SK-N-SH (cell line): ENCODE measurements at regions not wholly inside any gene's neighbourhood (a gene's known extent, or its start where the extent isn't known, plus 50 kb on each side); places are given as distances from the start of the nearest gene placed in this dataset.

ENCODE experiments used
- CTCF ChIA-PET: fragments of 300-600, 350-600 bp; formaldehyde crosslinking; extraction: SDS; loops from one replicate; lab custom pipeline; 2021; lab: Yijun Ruan, JAX
- POLR2A ChIA-PET: fragments of 350-600 bp; sonication (Branson Sonifier 250); formaldehyde crosslinking; extraction: SDS; loops from one replicate; lab custom pipeline; 2020; ENCODE audit warnings: antibody characterized with exemption, inconsistent platforms; lab: Yijun Ruan, JAX
- DNase-seq: peaks from one replicate; pipeline ENCODE4 v3.0.0; 2012
- H2AFZ ChIP-seq: fragments of 200-600 bp; sonication (generic); 2 replicates; pipeline ENCODE4 v1.8.1; 2016; ENCODE audit warnings: antibody characterized with exemption, mild to moderate bottlenecking, low read depth
- H3F3A ChIP-seq: fragments of 200-600 bp; sonication (generic); replicated peaks from 2 replicates; pipeline ENCODE3; 2016; ENCODE audit warnings: antibody characterized with exemption, mild to moderate bottlenecking; ENCODE audit not compliant: insufficient read depth
- H3K27ac ChIP-seq, 2 experiments: fragments of 200-500 bp in 1 of 2; fragments of 200-600 bp in 1 of 2; sonication (Bioruptor generic) in 1 of 2; sonication (generic), shearing (Covaris generic) in 1 of 2; 2 replicates each; pipeline versions ENCODE4 v1.5.1 to v1.6.1; 2014 to 2016; ENCODE audit warnings: low read depth in 2 of 2, inconsistent platforms in 1 of 2, low read length in 1 of 2, mild to moderate bottlenecking in 1 of 2, mixed read lengths in 1 of 2
- H3K27me3 ChIP-seq: fragments of 200-600 bp; sonication (generic), shearing (Covaris generic); 2 replicates; pipeline ENCODE4 v1.6.1; 2016; ENCODE audit warnings: mixed run types; ENCODE audit not compliant: insufficient read depth
- H3K36me3 ChIP-seq, 2 experiments: fragments of 200-500 bp in 1 of 2; fragments of 200-600 bp in 1 of 2; sonication (Bioruptor generic) in 1 of 2; sonication (generic) in 1 of 2; replicated peaks in 1 of 2; 2 replicates each; pipeline versions ENCODE3 to v1.5.1; 2014 to 2016; ENCODE audit warnings: low read length in 1 of 2, mild to moderate bottlenecking in 1 of 2; ENCODE audit not compliant: insufficient read depth in 2 of 2, control insufficient read depth in 1 of 2
- H3K4me1 ChIP-seq, 2 experiments: fragments of 200-500 bp in 1 of 2; fragments of 200-600 bp in 1 of 2; sonication (Bioruptor generic) in 1 of 2; sonication (generic), shearing (Covaris generic) in 1 of 2; 2 replicates each; pipeline versions ENCODE4 v1.5.1 to v1.6.1; 2014 to 2016; ENCODE audit warnings: low read depth in 1 of 2, low read length in 1 of 2, mixed run types in 1 of 2; ENCODE audit not compliant: insufficient read depth in 2 of 2, control insufficient read depth in 1 of 2
- H3K4me2 ChIP-seq: fragments of 200-600 bp; sonication (generic), shearing (Covaris generic); 2 replicates; pipeline ENCODE4 v1.6.1; 2017; ENCODE audit warnings: mixed run types
- H3K4me3 ChIP-seq, 2 experiments: fragments of 200-500 bp in 1 of 2; fragments of 200-600 bp in 1 of 2; sonication (Bioruptor generic) in 1 of 2; sonication (generic), shearing (Covaris generic) in 1 of 2; 2 replicates each; pipeline versions ENCODE4 v1.5.1 to v1.8.1; 2014 to 2016; ENCODE audit warnings: low read depth in 2 of 2, inconsistent platforms in 1 of 2, low read length in 1 of 2, mild to moderate bottlenecking in 1 of 2, mixed read lengths in 1 of 2, moderate library complexity in 1 of 2
- H3K79me2 ChIP-seq: fragments of 200-600 bp; sonication (generic); 2 replicates; pipeline ENCODE4 v1.8.1; 2017; ENCODE audit warnings: mild to moderate bottlenecking; ENCODE audit not compliant: insufficient read depth
- H3K9ac ChIP-seq: fragments of 200-600 bp; sonication (generic); 2 replicates; pipeline ENCODE4 v1.6.1; 2017; ENCODE audit warnings: mixed run types
- H3K9me2 ChIP-seq: fragments of 200-600 bp; sonication (generic); 2 replicates; pipeline ENCODE4 v1.6.1; 2017; ENCODE audit warnings: mixed run types
- H3K9me3 ChIP-seq: fragments of 200-600 bp; sonication (generic); 2 replicates; pipeline ENCODE4 v1.6.1; 2017; ENCODE audit warnings: mixed run types, mild to moderate bottlenecking, moderate library complexity
- H4K20me1 ChIP-seq: fragments of 200-600 bp; sonication (generic); 2 replicates; pipeline ENCODE4 v1.6.1; 2017; ENCODE audit warnings: mild to moderate bottlenecking, mixed run types; ENCODE audit not compliant: insufficient read depth
- EZH2phosphoT487 ChIP-seq: fragments of 200-600 bp; sonication (generic); IDR thresholded peaks from 2 replicates; pipeline ENCODE4 v1.6.1; 2017; ENCODE audit warnings: low read depth, mixed run types, mild to moderate bottlenecking, antibody characterized with exemption, moderate library complexity, borderline replicate concordance
- FOXJ3 ChIP-seq: sonication (generic); formaldehyde crosslinking; IDR thresholded peaks from 2 replicates; pipeline ENCODE4 v1.5.1; 2020; ENCODE audit warnings: mild to moderate bottlenecking, missing genetic modification reagents
- FOXM1 ChIP-seq: IDR thresholded peaks from 2 replicates; pipeline ENCODE4 v1.4.0; 2012; ENCODE audit warnings: low read depth, mild to moderate bottlenecking
- GABPA ChIP-seq: IDR thresholded peaks from 2 replicates; pipeline ENCODE4 v1.4.0; 2012; ENCODE audit warnings: low read depth, mild to moderate bottlenecking
- GATA2 ChIP-seq: sonication (generic); formaldehyde crosslinking; IDR thresholded peaks from 2 replicates; pipeline ENCODE4 v1.5.0; 2020; ENCODE audit warnings: mild to moderate bottlenecking, missing genetic modification reagents
- MAX ChIP-seq: IDR thresholded peaks from 2 replicates; pipeline ENCODE4 v1.4.0; 2012; ENCODE audit warnings: low read depth
- MEF2A ChIP-seq: IDR thresholded peaks from 2 replicates; pipeline ENCODE4 v1.4.0; 2012; ENCODE audit warnings: low read depth, borderline replicate concordance
- MXI1 ChIP-seq: IDR thresholded peaks from 2 replicates; pipeline ENCODE4 v1.6.1; 2012; ENCODE audit warnings: mild to moderate bottlenecking, low read depth, low read length, improper control_type of control experiment
- NRF1 ChIP-seq: IDR thresholded peaks from 2 replicates; pipeline ENCODE4 v1.6.1; 2012; ENCODE audit warnings: low read depth, mild to moderate bottlenecking, low read length
- PBX3 ChIP-seq: IDR thresholded peaks from 2 replicates; pipeline ENCODE4; 2012
- RAD21 ChIP-seq: IDR thresholded peaks from 2 replicates; pipeline ENCODE4 v1.6.1; 2012; ENCODE audit warnings: mild to moderate bottlenecking, low read length
- RXRA ChIP-seq: IDR thresholded peaks from 2 replicates; pipeline ENCODE4 v1.4.0; 2012; ENCODE audit warnings: low read depth, mild to moderate bottlenecking, borderline replicate concordance
- SIN3A ChIP-seq: IDR thresholded peaks from 2 replicates; pipeline ENCODE4 v1.6.1; 2012; ENCODE audit warnings: low read depth, mild to moderate bottlenecking, low read length, moderate library complexity, borderline replicate concordance
- USF1 ChIP-seq: IDR thresholded peaks from 2 replicates; pipeline ENCODE4 v1.4.0; 2012; ENCODE audit warnings: low read depth, borderline replicate concordance
- USF2 ChIP-seq: fragments of 150-350 bp; IDR thresholded peaks from 2 replicates; pipeline ENCODE4 v1.6.1; 2017; ENCODE audit warnings: antibody characterized with exemption, low read length, low read depth, borderline replicate concordance
- ZBTB33 ChIP-seq: IDR thresholded peaks from 2 replicates; pipeline ENCODE4 v1.4.0; 2012; ENCODE audit warnings: low read depth, borderline replicate concordance
- WGBS: methylation state at CpG from one replicate; pipeline ENCODE4 v1.1.6; 2017; ENCODE audit warnings: low lambda C conversion rate; 5-methylcytosine and 5-hydroxymethylcytosine counted together

GRCh38 chr18:78890388-78890787 is 89.2 kb upstream of the SALL3 start:
- ChIA-PET POLR2A (no interaction called here), CTCF (interaction anchor here (1.5 to 2.4 kb wide), 2 partner anchors 11 to 15 kb away, joined by 3 to 14 read pairs; no protein-coding TSS in a partner anchor)

More at GRCh38 chr18:78890388-78890787, 89.2 kb upstream of the SALL3 start:
- no peaks in the 10 kb centered on the region for H3K36me3 ChIP-seq
- no peaks in the 10 kb centered on the region for H4K20me1 ChIP-seq
- no peak overlapping the region for H3K27ac ChIP-seq
- H3K4me1 ChIP-seq, result no peaks in the 10 kb centered on the region
- H3K27me3 ChIP-seq, result 0 out of 2 replicates have a peak, but pooled peaks cover 6% of the 10 kb centered on the region
- H2AFZ ChIP-seq, result no peak overlapping the region
- H3K4me3 ChIP-seq, result no peak overlapping the region
- WGBS, result 16% methylated on average over 3 of the region's 3 CpGs
- TF ChIP-seq SIN3A (no peak), USF2 (no peak), MXI1 (no peak), RAD21 (no peak), MAX (no peak), PBX3 (no peak), RXRA (no peak), NRF1 (no peak), GATA2 (CRISPR knock-in tag) (no peak), GABPA (no peak), ZBTB33 (no peak), FOXM1 (no peak), MEF2A (no peak), FOXJ3 (CRISPR knock-in tag) (no peak), USF1 (no peak), EZH2phosphoT487 (no peak)
- H3K79me2 ChIP-seq, result no peaks in the 10 kb centered on the region
- no peak overlapping the region for H3K4me2 ChIP-seq
- H3K9ac ChIP-seq, result no peak overlapping the region
- H3K9me2 ChIP-seq, result no peaks in the 10 kb centered on the region
- H3F3A ChIP-seq, result no peaks in the 10 kb centered on the region
- H3K9me3 ChIP-seq, result peaks cover 6% of the 10 kb centered on the region; the same call in 1 of the 2 replicates
- DNase-seq, result no peak
